ENCODE measurements at regions not wholly inside any gene's neighbourhood (a gene's known extent, or its start where the extent isn't known, plus 50 kb on each side); places are given as distances from the start of the nearest gene placed in this dataset.
"Not testable (repeated sequence)": the region's sequence is repeated elsewhere in the genome, so short reads cannot be mapped to it uniquely, and the experiment has no call there.

GRCh38 chr15:26056766-26057165 lies 193.6 kb upstream of the ATP10A start:
- TF ChIP-seq CTCF (IDR thresholded peaks at IDR 0.05; ENCODE audit: low read depth, low read length); EZH2phosphoT487 (IDR thresholded peaks at IDR 0.05; ENCODE audit: low read depth): not testable (repeated sequence)

Measured in OCI-LY3 (cell line).